Esophagus muscularis mucosa (tissue), 3 donors: ENCODE measurements at regions not wholly inside any gene's neighbourhood (a gene's known extent, or its start where the extent isn't known, plus 50 kb on each side); places are given as distances from the start of the nearest gene placed in this dataset.

Experiments
- POLR2AphosphoS5 ChIP-seq, 2 donors: sonication (generic); formaldehyde crosslinking; IDR thresholded peaks; one replicate each; pipeline ENCODE4 v1.6.1; 2017; ENCODE audit warnings: antibody characterized with exemption in 2 of 2
- TF ChIP-seq, protein P1 (sequence below), 3 experiments: fragments of 200-600 bp in 2 of 3; fragments of 450-650 bp in 1 of 3; sonication (generic) in 2 of 3; IDR thresholded peaks; one replicate each; pipeline ENCODE4 v1.5.1; 2017 to 2019; ENCODE audit warnings: antibody characterized with exemption in 3 of 3, mild to moderate bottlenecking in 2 of 3, moderate library complexity in 1 of 3

DNA sequence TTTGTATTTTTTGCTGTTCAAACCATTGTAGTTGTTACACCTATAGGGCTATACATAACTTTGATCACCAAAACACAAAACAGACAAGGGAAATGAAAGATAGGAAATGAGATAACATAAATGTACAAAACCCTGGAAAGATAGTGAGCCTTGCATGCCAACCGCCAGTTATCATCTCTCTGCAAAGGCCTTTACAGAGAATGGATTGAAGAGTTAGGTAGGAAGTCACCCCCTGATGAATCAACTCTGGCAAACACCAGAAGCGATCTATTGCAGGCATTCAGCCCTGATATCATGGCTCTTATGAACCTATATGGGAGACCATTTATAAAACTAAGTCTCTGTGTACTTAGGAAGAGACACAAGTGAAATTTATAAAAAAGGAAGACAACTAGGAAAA, 588.0 kb downstream of the TUSC7 start:
- TF ChIP-seq, protein P1, sequence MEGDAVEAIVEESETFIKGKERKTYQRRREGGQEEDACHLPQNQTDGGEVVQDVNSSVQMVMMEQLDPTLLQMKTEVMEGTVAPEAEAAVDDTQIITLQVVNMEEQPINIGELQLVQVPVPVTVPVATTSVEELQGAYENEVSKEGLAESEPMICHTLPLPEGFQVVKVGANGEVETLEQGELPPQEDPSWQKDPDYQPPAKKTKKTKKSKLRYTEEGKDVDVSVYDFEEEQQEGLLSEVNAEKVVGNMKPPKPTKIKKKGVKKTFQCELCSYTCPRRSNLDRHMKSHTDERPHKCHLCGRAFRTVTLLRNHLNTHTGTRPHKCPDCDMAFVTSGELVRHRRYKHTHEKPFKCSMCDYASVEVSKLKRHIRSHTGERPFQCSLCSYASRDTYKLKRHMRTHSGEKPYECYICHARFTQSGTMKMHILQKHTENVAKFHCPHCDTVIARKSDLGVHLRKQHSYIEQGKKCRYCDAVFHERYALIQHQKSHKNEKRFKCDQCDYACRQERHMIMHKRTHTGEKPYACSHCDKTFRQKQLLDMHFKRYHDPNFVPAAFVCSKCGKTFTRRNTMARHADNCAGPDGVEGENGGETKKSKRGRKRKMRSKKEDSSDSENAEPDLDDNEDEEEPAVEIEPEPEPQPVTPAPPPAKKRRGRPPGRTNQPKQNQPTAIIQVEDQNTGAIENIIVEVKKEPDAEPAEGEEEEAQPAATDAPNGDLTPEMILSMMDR (IDR thresholded peaks at IDR 0.05), result no peak
- no peak for TF ChIP-seq POLR2AphosphoS5 (IDR thresholded peaks at IDR 0.05)
